H1 (cell line): ENCODE measurements at regions not wholly inside any gene's neighbourhood (a gene's known extent, or its start where the extent isn't known, plus 50 kb on each side); places are given as distances from the start of the nearest gene placed in this dataset.

Experiments
- CTCF ChIA-PET: fragments of 300-600 bp; sonication (Branson Sonifier 250); formaldehyde crosslinking; loops from one replicate; lab custom pipeline; 2021; ENCODE audit not compliant: partially characterized antibody; lab: Charles Lee
- POLR2A ChIA-PET: fragments of 300-600 bp; sonication (Branson Sonifier 250); formaldehyde crosslinking; loops from one replicate; lab custom pipeline; 2021; ENCODE audit warnings: inconsistent platforms; ENCODE audit not compliant: partially characterized antibody; lab: Charles Lee
- DNase-seq, 2 experiments: peaks; one replicate each; pipeline versions ENCODE4 v3.0.0 to v3.0.0-alpha.2; 2010 to 2022; ENCODE audit warnings: low spot score in 2 of 2, low read depth in 1 of 2, mixed read lengths in 1 of 2
- FAIRE-seq: peaks from 2 replicates; lab custom pipeline; 2011; peaks lifted over from hg19 to GRCh38; lab: Jason Lieb, UNC
- H2AFZ ChIP-seq: 2 replicates; pipeline ENCODE4 v1.8.1; 2012; ENCODE audit warnings: low read length, inconsistent platforms
- H2AK5ac ChIP-seq: 2 replicates; pipeline ENCODE4 v1.6.1; 2013; ENCODE audit warnings: low read depth, low read length
- H2BK120ac ChIP-seq: replicated peaks from 2 replicates; pipeline ENCODE3; 2013; ENCODE audit warnings: low read depth, low read length, inconsistent platforms
- H2BK12ac ChIP-seq: 2 replicates; pipeline ENCODE4 v1.6.1; 2013; ENCODE audit warnings: low read depth, low read length
- H2BK15ac ChIP-seq: 2 replicates; pipeline ENCODE4 v1.6.1; 2013; ENCODE audit warnings: low read length
- H2BK20ac ChIP-seq: 2 replicates; pipeline ENCODE4 v1.6.1; 2013; ENCODE audit warnings: low read length
- H2BK5ac ChIP-seq: 2 replicates; pipeline ENCODE4 v1.6.1; 2013; ENCODE audit warnings: low read depth, low read length
- H3K14ac ChIP-seq: 2 replicates; pipeline ENCODE4 v1.6.1; 2013; ENCODE audit warnings: inconsistent platforms; ENCODE audit not compliant: insufficient read length
- H3K18ac ChIP-seq: 2 replicates; pipeline ENCODE4 v1.6.1; 2013; ENCODE audit warnings: low read length; ENCODE audit errors: extremely low read depth
- H3K23ac ChIP-seq: 2 replicates; pipeline ENCODE4 v1.6.1; 2013; ENCODE audit warnings: inconsistent platforms; ENCODE audit not compliant: insufficient read length
- H3K23me2 ChIP-seq: 2 replicates; pipeline ENCODE4 v1.6.1; 2013; ENCODE audit warnings: low read depth, low read length
- H3K27ac ChIP-seq: 2 replicates; pipeline ENCODE4 v1.6.1; 2011; ENCODE audit warnings: low read depth, low read length, inconsistent platforms
- H3K27me3 ChIP-seq, 4 experiments: replicated peaks in 1 of 4; 1 replicate in 1 of 4; 2 replicates in 3 of 4; pipeline versions ENCODE4 v1.6.1 to v1.8.1; 2011 to 2013; ENCODE audit warnings: low read length in 3 of 4, mild to moderate bottlenecking in 3 of 4, inconsistent platforms in 2 of 4, mixed read lengths in 2 of 4, moderate library complexity in 1 of 4; ENCODE audit not compliant: control insufficient read depth in 3 of 4, insufficient read depth in 3 of 4; ENCODE audit errors: extremely low read depth in 1 of 4
- H3K36me3 ChIP-seq, 4 experiments: 2 replicates each; pipeline versions ENCODE4 v1.6.1 to v1.8.1; 2011 to 2013; ENCODE audit warnings: mild to moderate bottlenecking in 4 of 4, low read length in 3 of 4, moderate library complexity in 2 of 4, control low read depth in 1 of 4, inconsistent platforms in 1 of 4; ENCODE audit not compliant: insufficient read depth in 4 of 4, control insufficient read depth in 2 of 4
- H3K4ac ChIP-seq: replicated peaks from 2 replicates; pipeline ENCODE3; 2013; ENCODE audit warnings: low read length, low read depth, mixed read lengths, inconsistent platforms; ENCODE audit not compliant: insufficient read length
- H3K4me1 ChIP-seq, 4 experiments: replicated peaks in 1 of 4; 1 replicate in 1 of 4; 2 replicates in 3 of 4; pipeline versions ENCODE4 v1.6.1 to v1.8.1; 2011 to 2013; ENCODE audit warnings: low read length in 3 of 4, inconsistent platforms in 2 of 4, mixed read lengths in 1 of 4; ENCODE audit not compliant: insufficient read depth in 4 of 4, control insufficient read depth in 3 of 4
- H3K4me2 ChIP-seq, 2 experiments: 2 replicates each; pipeline versions ENCODE4 v1.6.1 to v1.8.1; 2011 to 2013; ENCODE audit warnings: low read depth in 2 of 2, low read length in 2 of 2, control low read depth in 1 of 2, inconsistent platforms in 1 of 2, mild to moderate bottlenecking in 1 of 2; ENCODE audit not compliant: insufficient read depth in 1 of 2
- H3K4me3 ChIP-seq, 4 experiments: fragments of 200-600, 300-600 bp in 1 of 4; sonication (generic), shearing (Covaris generic), sonication (Bioruptor Twin) in 1 of 4; 2 replicates each; pipeline versions ENCODE4 v1.5.1 to v1.8.1; 2011 to 2016; ENCODE audit warnings: low read length in 4 of 4, low read depth in 3 of 4, control low read depth in 2 of 4, inconsistent platforms in 2 of 4, mild to moderate bottlenecking in 2 of 4, mixed read lengths in 1 of 4, moderate library complexity in 1 of 4; ENCODE audit not compliant: insufficient read depth in 2 of 4; ENCODE audit errors: extremely low read depth in 1 of 4
- H3K56ac ChIP-seq: replicated peaks from 2 replicates; pipeline ENCODE3; 2013; ENCODE audit warnings: low read depth, mild to moderate bottlenecking, mixed read lengths, low read length, inconsistent platforms; ENCODE audit not compliant: insufficient read length
- H3K79me1 ChIP-seq: 2 replicates; pipeline ENCODE4 v1.6.1; 2013; ENCODE audit warnings: low read depth, low read length, control low read depth
- H3K79me2 ChIP-seq, 2 experiments: 2 replicates each; pipeline versions ENCODE4 v1.6.1 to v1.8.1; 2012 to 2013; ENCODE audit warnings: low read length in 2 of 2, mild to moderate bottlenecking in 2 of 2, inconsistent platforms in 1 of 2; ENCODE audit not compliant: insufficient read depth in 2 of 2, control insufficient read depth in 1 of 2
- H3K9ac ChIP-seq, 4 experiments: replicated peaks in 1 of 4; 1 replicate in 1 of 4; 2 replicates in 3 of 4; pipeline versions ENCODE4 v1.6.1 to v1.8.1; 2011 to 2013; ENCODE audit warnings: low read depth in 3 of 4, low read length in 3 of 4, control low read depth in 2 of 4, mild to moderate bottlenecking in 2 of 4, moderate library complexity in 2 of 4, inconsistent platforms in 1 of 4; ENCODE audit errors: extremely low read depth in 1 of 4
- H3K9me3 ChIP-seq, 2 experiments: 2 replicates each; pipeline versions ENCODE4 v1.6.1 to v1.8.1; 2012 to 2013; ENCODE audit warnings: mild to moderate bottlenecking in 2 of 2, moderate library complexity in 2 of 2, control low read depth in 1 of 2, inconsistent platforms in 1 of 2, low read depth in 1 of 2, low read length in 1 of 2, mixed read lengths in 1 of 2; ENCODE audit not compliant: insufficient read depth in 2 of 2
- H4K20me1 ChIP-seq, 2 experiments: replicated peaks in 1 of 2; 2 replicates each; pipeline versions ENCODE3 to v1.8.1; 2011 to 2013; ENCODE audit warnings: inconsistent platforms in 2 of 2, low read length in 2 of 2, mild to moderate bottlenecking in 1 of 2; ENCODE audit not compliant: insufficient read depth in 2 of 2, control insufficient read depth in 1 of 2
- H4K5ac ChIP-seq: 2 replicates; pipeline ENCODE4 v1.6.1; 2013; ENCODE audit warnings: low read length, low read depth, mixed read lengths, inconsistent platforms; ENCODE audit not compliant: insufficient read length
- H4K8ac ChIP-seq: 2 replicates; pipeline ENCODE4 v1.8.0; 2013; ENCODE audit warnings: mild to moderate bottlenecking, moderate library complexity, low read length, inconsistent platforms; ENCODE audit not compliant: insufficient read depth; ENCODE audit errors: extremely low read depth
- H4K91ac ChIP-seq: replicated peaks from 2 replicates; pipeline ENCODE3; 2013; ENCODE audit warnings: low read length, mixed read lengths, inconsistent platforms; ENCODE audit not compliant: insufficient read length
- ATF3 ChIP-seq: IDR thresholded peaks from 2 replicates; pipeline ENCODE4 v1.6.1; 2011; ENCODE audit warnings: low read depth, mild to moderate bottlenecking, low read length; ENCODE audit not compliant: insufficient read depth
- CEBPB ChIP-seq: IDR thresholded peaks from 2 replicates; pipeline ENCODE4 v1.6.1; 2012; ENCODE audit warnings: low read depth, low read length
- CHD1 ChIP-seq: IDR thresholded peaks from 2 replicates; pipeline ENCODE4 v1.6.1; 2012; ENCODE audit warnings: low read depth, low read length, improper control_type of control experiment
- CHD2 ChIP-seq: IDR thresholded peaks from 2 replicates; pipeline ENCODE4 v1.6.1; 2012; ENCODE audit warnings: low read length, improper control_type of control experiment
- GTF2F1 ChIP-seq: IDR thresholded peaks from 2 replicates; pipeline ENCODE4 v1.6.1; 2012; ENCODE audit warnings: low read depth, low read length, improper control_type of control experiment, borderline replicate concordance
- JUN ChIP-seq: IDR thresholded peaks from 2 replicates; pipeline ENCODE4 v1.6.1; 2011; ENCODE audit warnings: low read depth, mild to moderate bottlenecking, improper control_type of control experiment, low read length
- KDM5A ChIP-seq: fragments of 200-600 bp; IDR thresholded peaks from 2 replicates; pipeline ENCODE4 v1.7.1; 2012; ENCODE audit warnings: mild to moderate bottlenecking, low read length, inconsistent platforms, mixed read lengths
- PHF8 ChIP-seq: fragments of 200-600 bp; sonication (generic); conservative IDR thresholded peaks from 2 replicates; pipeline ENCODE4 v1.7.1; 2012; ENCODE audit warnings: low read depth, mild to moderate bottlenecking, inconsistent platforms, low read length, moderate library complexity
- POLR2A ChIP-seq, 2 experiments: IDR thresholded peaks; 1 replicate in 1 of 2; 2 replicates in 1 of 2; pipeline ENCODE4 v1.6.1; 2011; ENCODE audit warnings: low read depth in 2 of 2, low read length in 2 of 2, mild to moderate bottlenecking in 2 of 2; ENCODE audit errors: control extremely low read depth in 1 of 2
- POU5F1 ChIP-seq: IDR thresholded peaks from 2 replicates; pipeline ENCODE4 v1.6.1; 2011; ENCODE audit warnings: low read depth, mild to moderate bottlenecking, low read length, moderate library complexity
- SP2 ChIP-seq: IDR thresholded peaks from 2 replicates; pipeline ENCODE4 v1.6.1; 2012; ENCODE audit warnings: mild to moderate bottlenecking, low read length, inconsistent platforms
- TAF7 ChIP-seq: optimal IDR thresholded peaks from 2 replicates; pipeline ENCODE3; 2011; ENCODE audit warnings: low read depth, mild to moderate bottlenecking, inconsistent platforms, low read length, moderate library complexity, borderline replicate concordance
- TCF12 ChIP-seq: IDR thresholded peaks from 2 replicates; pipeline ENCODE4 v1.6.1; 2011; ENCODE audit warnings: low read depth, mild to moderate bottlenecking, low read length
- YY1 ChIP-seq: IDR thresholded peaks from 2 replicates; pipeline ENCODE4 v1.6.1; 2011; ENCODE audit warnings: low read depth, mild to moderate bottlenecking, low read length
- WGBS, 2 experiments: shearing (Covaris generic) in 1 of 2; methylation state at CpG; one replicate each; pipeline versions ENCODE4 v1.1.6 to v1.1.7; 2013 to 2015; ENCODE audit warnings: low lambda C conversion rate in 2 of 2, mixed read lengths in 2 of 2, inconsistent platforms in 1 of 2, low coverage in 1 of 2, missing lambda C conversion rate in 1 of 2; ENCODE audit not compliant: insufficient replicate concordance in 2 of 2, insufficient coverage in 1 of 2, insufficient read length in 1 of 2; ENCODE audit errors: extremely low coverage in 1 of 2, missing lambda C conversion rate in 1 of 2; 5-methylcytosine and 5-hydroxymethylcytosine counted together

- H2AK5ac ChIP-seq = no peak overlapping the region
- H3K23me2 ChIP-seq = no peaks in the 10 kb centered on the region
- no peak overlapping the region for H4K91ac ChIP-seq
- no peak overlapping the region for H4K5ac ChIP-seq
- no peak overlapping the region for H3K4me2 ChIP-seq
- H2BK15ac ChIP-seq = no peak overlapping the region
- H3K14ac ChIP-seq = no peak overlapping the region
- H3K4ac ChIP-seq = no peak overlapping the region
- CTCF ChIA-PET = no interaction called here
- H3K27ac ChIP-seq = no peak overlapping the region
- no peak overlapping the region for H3K9ac ChIP-seq
- no peak overlapping the region for H3K23ac ChIP-seq
- DNase-seq (no peak), FAIRE-seq (no peak)
- H2BK5ac ChIP-seq = no peak overlapping the region
- H3K4me3 ChIP-seq = no peak overlapping the region
- H2AFZ ChIP-seq = no peak overlapping the region
- H3K18ac ChIP-seq = no peak overlapping the region
- H2BK12ac ChIP-seq = no peak overlapping the region
- H3K4me1 ChIP-seq = peaks cover 0 to 8% (median 0%) of the 10 kb centered on the region in 4 experiments; a peak in 3 of 7 replicates
- TF ChIP-seq GTF2F1 = no peak
- TF ChIP-seq TCF12 = no peak
- no peak for TF ChIP-seq POU5F1
- no peak for TF ChIP-seq POLR2A (IDR thresholded peaks at IDR 0.05; ENCODE audit: control extremely low read depth in 1 of 2, low read depth in 2 of 2, low read length in 2 of 2)
- no peak for TF ChIP-seq PHF8
- no peak for TF ChIP-seq KDM5A
- TF ChIP-seq CEBPB = no peak
- no peak for TF ChIP-seq ATF3
- no peak for TF ChIP-seq CHD1
- TF ChIP-seq YY1 = no peak
- no peak for TF ChIP-seq CHD2
- no peak for TF ChIP-seq JUN
- no peak for TF ChIP-seq TAF7
- no peak for TF ChIP-seq SP2
- no peaks in the 10 kb centered on the region for H3K79me2 ChIP-seq
- H3K36me3 ChIP-seq = no peaks in the 10 kb centered on the region
- H2BK120ac ChIP-seq = no peak overlapping the region
- H4K20me1 ChIP-seq = no peaks in the 10 kb centered on the region
- no peak overlapping the region for H4K8ac ChIP-seq
- no peaks in the 10 kb centered on the region for H3K79me1 ChIP-seq
- no peaks in the 10 kb centered on the region for H3K9me3 ChIP-seq
- H3K56ac ChIP-seq = no peak overlapping the region
- 90% methylated on average over 15 of the region's 15 CpGs; no CpG with 5 or more reads in 1 of the 2 experiments for WGBS, 2 experiments
- POLR2A ChIA-PET = no interaction called here
- no peak overlapping the region for H2BK20ac ChIP-seq
- no peaks in the 10 kb centered on the region for H3K27me3 ChIP-seq
Measured at GRCh38 chr15:69996321-69997160, 101.2 kb downstream of the TLE3 start.
